NCI-H524 treated with DMSO at 0.1 percent for 48 hours (cell line): ENCODE measurements at regions not wholly inside any gene's neighbourhood (a gene's known extent, or its start where the extent isn't known, plus 50 kb on each side); places are given as distances from the start of the nearest gene placed in this dataset.

Source experiments
- DNase-seq: peaks from one replicate; lab custom pipeline; 2025; lab: John Stamatoyannopoulos, UW

DNA sequence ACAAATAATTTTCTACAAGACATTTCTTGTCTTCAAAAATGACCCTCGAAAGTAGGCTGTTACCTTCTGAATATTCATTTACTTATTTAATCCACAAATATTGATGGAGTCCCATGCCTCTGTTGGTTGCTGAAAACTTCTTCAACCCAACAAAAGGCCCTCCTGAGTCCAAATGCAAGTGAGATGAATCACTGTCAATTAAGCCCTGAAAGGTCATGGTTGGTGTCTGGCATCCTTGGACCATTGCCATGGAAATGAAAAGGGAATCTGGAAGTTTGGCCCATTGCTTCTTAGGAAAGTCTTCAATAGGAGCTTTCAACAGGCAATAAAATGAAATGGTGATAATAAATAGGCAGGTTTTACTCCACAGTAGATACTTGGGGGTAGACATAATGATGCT, 364.7 kb upstream of the DYNLRB2 start:
- no peak for DNase-seq

DNA sequence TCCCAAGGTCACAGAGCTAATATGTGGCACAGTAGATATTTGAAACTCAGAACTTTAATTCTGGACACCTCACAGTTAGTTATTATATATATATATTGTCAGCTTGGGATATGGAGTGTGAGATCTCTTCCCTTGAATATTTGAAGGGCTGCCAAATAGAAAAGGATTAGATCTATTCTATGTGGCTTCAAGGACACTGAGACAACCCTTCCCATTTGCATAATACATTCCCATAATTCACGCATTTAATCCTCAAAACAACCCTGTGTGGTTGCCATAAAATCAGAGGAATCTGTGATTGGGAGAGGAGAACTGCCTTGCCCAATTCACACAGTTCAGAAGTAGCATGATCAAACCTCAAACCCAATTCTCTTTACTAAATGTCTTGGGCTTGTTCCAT, 365.8 kb upstream of the DYNLRB2 start:
- no peak for DNase-seq

DNA sequence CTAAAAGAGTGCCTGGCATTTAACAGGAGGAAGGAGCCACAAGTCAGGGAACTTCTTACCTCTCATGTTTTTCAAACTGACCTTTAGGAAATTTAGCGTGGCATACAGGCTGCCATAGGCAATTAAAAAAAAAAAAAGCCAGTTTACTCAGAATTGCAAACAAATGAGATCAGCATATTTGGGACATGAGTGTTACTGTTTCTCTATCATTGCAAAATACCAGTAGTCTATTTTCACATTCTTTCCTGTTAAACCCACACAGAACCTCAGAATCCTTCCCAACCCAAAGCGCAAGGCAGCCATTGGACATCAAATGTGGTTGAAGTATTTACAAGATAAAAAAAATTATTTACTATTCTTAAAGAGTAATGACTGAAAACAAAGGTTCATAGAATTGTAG, 366.4 kb upstream of the DYNLRB2 start:
- DNase-seq = no peak

DNA sequence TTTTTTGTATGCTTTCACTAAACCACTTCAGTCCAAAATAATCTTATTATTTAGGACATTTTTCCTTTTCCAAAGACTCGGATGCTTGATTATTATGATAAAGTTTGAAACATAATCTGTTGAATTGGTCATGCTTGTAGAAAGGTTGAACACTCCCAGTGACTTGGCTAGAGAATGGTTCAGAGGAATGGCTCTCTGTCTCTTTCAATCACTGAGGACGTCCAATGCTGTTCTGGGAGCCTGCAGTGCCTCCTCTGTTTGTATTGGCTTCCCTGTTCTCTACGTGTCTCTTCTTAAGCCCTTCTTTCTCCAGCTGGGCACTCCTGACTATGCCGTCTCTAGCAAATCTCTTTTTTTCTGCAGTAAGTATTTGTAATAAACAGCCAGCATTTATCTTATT, 369.0 kb upstream of the DYNLRB2 start:
- no peak for DNase-seq

DNA sequence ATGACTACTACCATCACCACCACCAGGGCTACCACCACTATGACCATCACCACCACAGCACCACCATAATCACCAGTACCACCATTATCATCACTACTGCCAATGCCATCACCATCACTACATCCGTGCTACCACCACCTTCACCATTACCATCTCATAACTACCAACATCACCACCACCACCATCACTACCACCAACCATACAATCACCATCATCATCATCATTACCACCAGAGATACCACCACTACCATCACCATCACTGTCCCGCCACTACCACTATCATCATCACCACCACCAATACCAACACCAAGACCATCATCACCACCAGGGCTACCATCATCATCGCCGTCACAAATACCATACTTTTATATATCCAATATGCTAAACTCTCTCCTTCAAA, 369.6 kb upstream of the DYNLRB2 start:
- DNase-seq = no peak

DNA sequence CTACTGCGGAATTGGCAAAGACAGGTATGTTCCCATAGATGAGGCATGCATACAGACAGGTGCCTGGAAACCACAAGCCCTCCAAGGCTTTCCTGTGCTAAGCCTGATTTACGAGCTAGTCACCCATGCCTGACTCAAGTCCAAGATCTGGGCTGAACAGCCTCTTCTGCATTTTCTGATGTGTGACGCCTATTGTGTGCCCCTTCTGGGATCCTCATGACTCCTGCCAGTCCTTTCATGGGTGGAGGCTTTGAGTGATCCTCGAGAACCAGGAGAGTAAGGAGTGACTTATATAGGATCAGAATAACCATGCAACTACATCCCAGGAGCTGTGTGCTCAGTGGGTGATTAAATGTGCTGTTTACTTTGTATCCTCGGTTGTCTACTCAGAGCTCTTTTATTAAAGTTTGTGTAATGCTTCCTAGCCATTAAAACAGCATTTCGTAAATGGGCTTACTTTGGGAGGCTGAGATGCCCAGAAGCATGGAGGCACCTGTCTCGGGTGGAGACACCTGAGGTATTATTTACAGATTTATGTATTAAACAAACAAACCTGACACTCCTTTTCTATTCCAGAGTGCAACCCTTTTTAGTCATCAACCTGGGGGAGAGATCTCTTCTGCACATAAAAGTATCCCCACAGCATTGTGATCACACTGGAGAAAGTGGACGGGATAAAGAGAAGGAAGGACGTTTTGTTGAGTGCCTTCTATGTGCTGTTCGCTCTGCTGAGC, 373.0 kb upstream of the DYNLRB2 start:
- no peak for DNase-seq

DNA sequence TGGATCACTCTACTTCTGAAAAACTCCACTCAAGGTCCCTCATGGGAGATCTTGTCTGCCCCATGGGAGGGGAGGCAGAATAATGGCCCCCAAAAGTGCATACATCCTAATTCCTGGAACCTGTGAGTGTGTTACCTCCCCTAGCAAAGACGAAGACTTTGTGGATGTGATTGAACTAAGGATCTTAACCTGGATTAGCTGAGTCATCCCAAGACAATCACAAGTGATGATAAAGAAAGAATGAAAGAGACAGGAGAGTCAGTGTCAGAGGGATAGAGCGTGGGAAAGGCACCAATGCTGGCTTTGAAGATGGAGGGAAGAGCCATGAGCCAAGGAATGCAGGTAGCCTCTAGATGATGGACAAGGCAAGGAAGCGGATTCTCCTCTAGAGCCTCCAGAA, 374.7 kb upstream of the DYNLRB2 start:
- DNase-seq = no peak

DNA sequence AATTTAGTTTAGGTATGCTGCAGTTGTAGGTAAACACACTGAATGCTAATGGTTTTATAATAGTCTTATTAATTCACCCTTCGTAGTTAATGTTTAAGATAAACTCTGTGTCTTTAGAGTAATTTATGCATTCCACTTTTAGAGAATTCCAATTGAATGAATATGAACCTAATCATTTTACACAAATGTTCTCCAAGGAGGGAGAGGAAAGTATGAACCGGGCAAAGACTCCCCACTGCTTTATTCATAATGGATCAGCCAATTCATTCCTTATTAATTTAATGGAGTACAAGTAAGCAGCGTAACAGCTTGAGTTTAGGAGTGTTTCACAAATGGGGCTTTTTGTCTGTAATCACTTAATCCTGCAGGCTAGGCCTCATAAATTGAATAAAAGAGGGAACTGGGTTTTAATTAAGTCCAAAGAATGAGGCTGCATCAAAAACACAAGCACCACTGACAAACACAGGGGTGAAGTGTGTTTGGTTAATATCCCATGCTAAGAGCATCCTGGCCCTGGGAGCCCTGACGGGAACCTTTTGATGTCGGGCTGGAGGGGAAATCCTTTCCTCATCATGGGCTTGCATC, 375.7 kb upstream of the DYNLRB2 start:
- DNase-seq = no peak

DNA sequence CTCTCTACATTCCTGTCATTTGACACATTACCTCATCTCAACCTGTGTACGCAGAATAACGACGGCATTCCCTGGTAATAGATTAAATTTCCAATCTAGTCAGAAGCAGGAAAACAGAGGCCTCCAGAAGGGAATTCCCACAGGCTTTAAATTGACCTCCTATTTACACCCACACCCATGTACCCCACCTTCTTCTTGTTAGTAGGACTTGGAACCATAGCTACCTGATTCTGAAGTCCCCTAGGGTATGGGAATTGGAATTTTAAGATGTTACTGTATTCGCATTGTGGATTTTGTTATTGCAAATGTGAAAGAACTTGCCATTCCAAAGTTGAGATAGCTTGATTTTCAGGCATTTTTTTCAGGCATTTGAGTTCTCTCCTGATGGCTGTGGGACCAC, 377.5 kb upstream of the DYNLRB2 start:
- DNase-seq = no peak

DNA sequence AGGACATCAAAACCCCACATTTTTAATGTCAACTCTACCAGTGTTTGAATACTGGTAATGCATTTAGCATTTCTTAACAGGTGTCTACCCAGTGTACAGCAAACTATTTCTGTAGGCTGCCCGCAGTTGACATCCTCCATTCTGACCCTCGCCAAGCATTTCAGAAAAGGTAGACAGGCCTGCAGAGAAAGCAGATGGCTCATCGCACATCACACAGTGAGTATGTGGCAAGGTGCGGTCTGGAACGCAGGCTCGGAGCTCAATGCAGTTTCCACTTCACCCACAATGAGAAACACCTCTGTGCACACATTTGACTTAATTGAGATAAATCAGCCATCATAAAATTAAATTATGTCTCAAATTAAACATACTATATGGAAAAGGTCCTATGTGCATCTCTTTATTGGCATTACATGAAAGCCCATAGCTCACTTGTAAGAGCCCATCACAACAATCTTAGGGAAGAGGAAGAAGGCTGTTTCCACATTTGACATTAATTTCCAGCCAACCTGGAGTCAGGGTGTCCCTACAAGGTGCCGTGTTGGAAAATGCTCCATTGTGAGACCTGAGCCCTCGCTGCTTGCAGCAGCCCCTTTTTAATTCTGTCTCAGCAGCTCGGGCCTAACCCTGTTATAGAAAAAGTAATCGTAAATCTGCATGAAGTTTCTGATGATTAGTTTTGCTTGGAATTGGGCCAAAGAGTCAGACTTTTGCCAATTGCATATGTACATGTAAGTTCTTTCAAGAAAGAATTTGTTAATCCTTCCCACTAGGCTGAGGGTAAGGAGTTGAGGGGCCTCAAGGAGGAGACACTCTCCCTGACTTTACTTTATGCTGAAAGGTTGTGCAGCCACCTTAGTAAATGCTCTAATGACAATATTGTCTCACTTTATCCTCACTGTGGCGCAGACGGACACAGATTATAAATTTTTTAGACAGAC, 378.7 kb upstream of the DYNLRB2 start:
- no peak for DNase-seq

DNA sequence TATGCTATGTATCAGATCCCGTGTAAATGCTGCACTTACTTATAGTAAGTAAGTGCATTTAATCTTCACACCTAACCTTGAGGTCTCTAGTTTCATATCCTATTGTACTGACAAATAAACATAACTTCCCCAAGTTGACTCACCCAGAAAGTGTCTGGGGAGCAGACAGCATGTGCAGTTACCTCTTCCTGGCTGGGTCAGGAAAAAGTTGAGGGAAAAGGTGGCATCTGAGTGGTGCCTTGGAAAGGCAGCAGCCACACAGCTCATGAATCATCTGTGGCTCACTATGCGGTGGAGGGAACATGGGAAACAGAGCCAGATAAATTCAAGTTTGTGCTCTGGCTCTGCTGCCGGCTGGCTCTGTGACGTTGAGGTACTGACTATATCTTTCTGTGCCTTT, 382.0 kb upstream of the DYNLRB2 start:
- DNase-seq = no peak

DNA sequence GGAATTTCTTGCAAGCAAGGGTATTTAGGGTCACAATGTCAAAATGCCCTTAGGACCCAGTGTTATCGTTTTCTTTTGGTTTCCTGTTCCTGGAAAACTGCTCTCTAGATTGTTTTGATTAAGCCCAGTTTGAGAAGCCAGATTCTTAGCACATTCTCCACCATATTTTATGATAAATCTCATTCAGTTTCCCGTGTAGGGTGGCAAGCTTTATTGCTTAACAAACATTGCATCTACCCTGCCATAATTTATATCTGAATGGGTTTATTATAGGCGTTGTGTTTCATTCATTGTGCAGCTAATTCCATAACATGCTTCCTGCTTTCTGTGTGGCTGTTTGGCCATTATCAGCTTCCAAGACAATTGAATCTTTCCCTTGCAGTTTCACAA, 389.1 kb upstream of the DYNLRB2 start:
- DNase-seq = no peak

DNA sequence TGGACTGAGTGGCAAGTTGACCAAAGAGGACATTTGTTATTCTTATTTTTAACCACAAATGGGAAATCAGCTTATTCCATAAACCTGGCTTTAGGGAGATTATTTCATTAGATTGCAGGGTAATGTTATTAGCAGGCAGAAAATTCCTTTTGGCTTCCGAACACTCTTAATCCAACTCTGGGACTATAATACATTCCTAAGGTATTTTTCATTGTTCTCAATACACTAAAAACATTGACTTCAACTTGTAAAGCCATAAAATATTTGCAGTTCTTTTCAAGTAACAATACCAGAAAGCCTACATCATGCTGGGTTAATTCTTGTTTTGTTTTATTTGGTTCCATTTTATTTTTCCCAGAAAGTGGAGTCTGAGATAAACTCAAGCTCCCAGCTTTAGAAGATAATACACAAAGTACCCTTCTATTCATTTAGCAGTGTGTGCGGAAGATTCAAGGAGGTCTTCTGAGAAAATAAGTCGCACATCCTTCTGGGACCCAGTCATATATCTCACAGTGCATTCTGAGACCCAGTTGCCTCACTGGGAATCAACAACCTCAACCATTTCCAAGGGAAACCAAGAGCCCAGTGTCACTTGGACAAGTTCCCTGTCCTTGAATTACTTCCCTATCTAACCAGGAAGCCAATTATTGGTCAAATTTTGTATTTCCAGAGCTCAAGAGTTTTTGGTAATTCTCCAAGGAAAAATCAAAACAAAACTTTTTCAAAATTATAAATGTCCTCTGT, 389.6 kb upstream of the DYNLRB2 start:
- DNase-seq = no peak

DNA sequence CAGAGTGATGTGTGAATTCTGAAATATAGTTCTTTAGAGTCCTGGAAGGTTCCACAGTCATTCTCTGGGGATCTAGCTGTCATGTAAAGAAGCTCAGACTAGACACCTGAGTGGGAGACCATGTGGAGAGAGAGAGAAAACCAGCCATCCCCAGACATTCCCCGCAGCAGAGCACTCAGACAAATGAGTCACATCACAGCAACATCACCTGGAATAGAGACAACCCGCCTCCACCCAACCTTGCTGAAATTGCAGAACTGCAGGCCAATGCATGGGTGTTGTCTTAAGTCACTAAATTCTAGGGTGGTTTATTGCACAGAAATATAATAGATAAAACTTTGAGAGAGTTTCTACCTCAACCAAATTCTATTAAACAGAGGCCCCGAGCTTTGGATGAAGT, 392.0 kb upstream of the DYNLRB2 start:
- DNase-seq = no peak

DNA sequence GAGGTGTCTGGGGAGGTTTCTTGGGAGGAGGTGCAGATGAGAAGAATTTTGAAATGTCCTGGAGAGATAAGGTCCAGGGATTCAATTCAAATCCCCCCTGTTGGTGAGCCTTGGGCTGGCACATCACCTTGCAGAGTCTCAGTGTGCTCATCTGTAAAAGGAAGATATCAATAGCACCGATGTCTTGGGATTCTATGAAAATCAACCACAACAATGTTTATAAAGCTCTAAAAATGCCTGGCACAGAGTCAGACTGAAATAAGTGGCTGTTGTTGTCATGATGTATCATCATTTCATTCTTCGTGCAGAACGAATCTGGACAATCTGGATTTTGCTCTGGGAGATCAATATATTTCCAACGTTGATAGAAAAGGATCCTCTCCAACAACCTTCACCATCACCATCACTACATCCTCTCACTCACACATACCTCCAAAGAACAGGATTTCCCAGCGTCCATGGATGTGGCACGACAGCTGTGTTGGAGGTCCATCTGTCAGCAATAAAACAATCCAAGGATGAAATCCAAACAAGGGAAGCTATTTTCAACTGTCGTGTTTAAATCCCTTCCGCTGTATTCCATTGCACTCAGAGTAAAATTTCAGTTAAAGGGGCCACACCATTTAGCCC, 393.7 kb upstream of the DYNLRB2 start:
- DNase-seq = peak; percentile 52

DNA sequence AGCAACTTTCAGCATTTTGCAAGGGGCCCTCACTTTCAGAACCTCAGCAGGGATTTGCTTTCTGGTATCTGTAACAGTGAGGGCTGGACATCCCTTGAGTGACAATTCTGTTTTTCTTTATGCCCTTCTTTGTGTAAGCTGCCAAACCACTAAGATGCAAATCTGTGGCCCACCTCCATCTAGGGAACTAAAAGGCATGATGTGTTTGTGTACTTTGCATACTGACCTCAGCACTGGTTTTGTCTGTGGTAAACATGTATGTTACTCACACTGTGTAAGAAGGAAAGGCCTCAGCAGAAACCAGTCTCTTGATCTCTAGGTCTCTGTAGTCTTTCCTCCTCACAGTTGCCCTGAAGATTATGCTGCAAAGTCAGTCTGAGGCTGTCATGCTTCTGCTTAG, 396.6 kb upstream of the DYNLRB2 start:
- DNase-seq = no peak

DNA sequence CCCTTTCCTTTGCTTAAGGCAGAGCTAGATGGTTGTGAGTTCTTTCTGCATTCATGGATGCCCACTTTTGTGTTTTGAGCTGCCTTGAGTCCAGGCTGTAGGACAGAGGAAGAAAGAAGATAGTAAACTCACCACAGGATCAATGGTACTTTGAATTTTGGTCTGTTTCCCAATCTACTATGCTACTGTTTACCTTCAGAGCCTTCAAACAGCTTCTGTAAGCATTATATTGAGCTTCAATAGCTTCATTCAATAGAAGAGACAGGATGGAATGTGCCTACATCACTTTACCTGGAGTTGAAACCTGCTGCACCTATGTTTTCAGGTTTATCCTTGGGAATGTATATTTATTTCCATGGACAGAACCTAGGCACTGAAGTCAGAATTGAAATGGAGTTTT, 397.9 kb upstream of the DYNLRB2 start:
- DNase-seq = no peak

DNA sequence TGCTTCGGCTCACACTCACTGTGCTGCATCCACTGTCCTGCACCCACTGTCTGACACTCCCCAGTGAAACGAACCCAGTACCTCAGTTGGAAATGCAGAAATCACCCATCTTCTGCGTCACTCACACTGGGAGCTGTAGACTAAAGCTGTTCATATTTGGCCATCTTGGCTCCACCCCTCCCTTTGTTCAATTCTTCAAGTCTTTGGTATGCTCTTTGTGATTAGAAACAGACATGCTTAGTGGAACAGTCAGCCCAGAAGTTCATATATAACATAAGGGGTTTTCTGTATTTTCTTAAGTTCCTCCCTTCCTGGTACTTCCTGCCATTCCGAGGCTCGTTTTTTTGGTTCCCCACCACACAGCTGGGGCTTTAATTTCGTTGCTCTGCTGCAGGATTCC, 398.5 kb upstream of the DYNLRB2 start:
- DNase-seq = no peak

DNA sequence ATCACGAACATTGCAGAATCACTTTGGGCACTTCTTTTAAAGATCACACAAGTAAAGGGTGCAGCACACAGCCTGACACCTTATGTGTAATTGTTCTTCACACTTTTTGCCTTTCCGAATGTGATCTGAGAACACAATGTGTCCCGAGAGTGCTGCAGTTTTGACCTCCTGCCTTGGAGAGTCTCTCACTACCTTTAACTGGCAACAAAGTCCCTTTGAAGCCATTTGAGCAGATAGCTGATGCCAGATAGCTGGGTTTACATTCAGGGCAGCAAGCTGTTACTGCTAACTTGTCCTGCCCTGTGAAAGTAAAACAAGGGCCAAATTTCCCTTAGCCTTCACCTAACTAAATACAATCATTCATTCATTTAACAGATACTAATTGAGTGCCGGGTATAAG, 411.0 kb upstream of the DYNLRB2 start:
- DNase-seq = no peak

DNA sequence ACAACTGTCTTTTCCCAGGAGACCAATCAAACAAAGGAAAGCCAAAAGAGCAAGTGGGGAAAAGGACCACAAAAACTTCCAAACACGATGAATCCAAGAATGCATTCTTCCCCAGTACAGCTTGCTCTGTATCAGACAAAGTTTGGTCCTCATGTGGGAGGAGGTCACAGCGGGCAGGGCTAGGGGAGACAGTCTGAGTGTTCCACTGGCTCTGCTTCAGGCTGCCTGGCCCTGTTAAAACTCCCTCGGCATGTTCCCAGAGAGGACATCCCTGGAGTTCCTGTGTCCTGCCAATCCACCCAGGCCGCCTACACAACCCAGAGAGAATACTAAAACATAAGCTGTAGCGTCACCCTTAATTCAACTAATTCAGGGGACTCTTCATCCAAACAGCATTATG, 415.1 kb upstream of the DYNLRB2 start:
- no peak for DNase-seq

DNA sequence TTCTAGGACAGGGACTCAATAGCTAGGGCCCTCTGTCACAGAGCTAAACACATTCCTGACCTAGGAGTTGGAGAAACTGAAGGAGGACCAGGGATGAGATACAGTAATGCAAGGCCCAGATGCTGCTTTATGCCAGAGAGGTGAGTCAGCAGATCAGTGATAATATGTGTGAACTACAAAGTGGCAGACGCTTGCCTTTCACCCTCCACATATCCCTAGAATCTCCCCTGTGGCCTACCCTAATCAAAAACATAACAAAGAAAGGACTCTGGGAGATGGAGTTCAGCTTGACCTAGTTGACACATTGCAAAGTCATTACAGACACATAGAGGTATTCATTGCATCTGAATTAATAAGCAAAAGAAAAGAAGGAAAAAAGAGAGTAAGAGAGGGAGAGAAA, 417.6 kb upstream of the DYNLRB2 start:
- DNase-seq = no peak

DNA sequence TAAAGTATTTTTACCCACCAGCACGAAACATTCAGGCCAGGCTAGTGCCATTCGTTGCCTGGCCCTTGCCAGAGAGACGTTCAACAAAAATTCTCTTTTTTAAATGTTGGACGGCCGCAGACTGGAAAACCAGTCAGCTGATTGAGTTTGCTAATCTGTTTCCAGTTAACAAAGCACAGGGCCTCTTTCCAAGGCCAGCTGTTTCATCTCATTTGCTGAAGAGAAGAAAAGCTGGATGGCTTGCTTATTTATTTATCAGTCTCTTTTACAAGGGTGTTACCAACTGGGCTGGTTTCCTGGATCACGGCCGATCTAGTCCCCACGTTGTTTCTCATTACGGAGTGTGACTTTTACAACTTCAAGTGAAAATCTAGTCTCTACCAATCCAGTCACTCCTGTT, 418.7 kb upstream of the DYNLRB2 start:
- DNase-seq = no peak
